GM20431 (cell line): ENCODE measurements at regions not wholly inside any gene's neighbourhood (a gene's known extent, or its start where the extent isn't known, plus 50 kb on each side); places are given as distances from the start of the nearest gene placed in this dataset.

Experiments
- in situ Hi-C: fragments of 300-500 bp; cut with MseI, MboI; formaldehyde crosslinking; loops from one replicate; pipeline ENCODE4 v1.15.0; 2020; ENCODE audit warnings: low sequenced_read_pairs; ENCODE audit not compliant: unreplicated experiment

DNA sequence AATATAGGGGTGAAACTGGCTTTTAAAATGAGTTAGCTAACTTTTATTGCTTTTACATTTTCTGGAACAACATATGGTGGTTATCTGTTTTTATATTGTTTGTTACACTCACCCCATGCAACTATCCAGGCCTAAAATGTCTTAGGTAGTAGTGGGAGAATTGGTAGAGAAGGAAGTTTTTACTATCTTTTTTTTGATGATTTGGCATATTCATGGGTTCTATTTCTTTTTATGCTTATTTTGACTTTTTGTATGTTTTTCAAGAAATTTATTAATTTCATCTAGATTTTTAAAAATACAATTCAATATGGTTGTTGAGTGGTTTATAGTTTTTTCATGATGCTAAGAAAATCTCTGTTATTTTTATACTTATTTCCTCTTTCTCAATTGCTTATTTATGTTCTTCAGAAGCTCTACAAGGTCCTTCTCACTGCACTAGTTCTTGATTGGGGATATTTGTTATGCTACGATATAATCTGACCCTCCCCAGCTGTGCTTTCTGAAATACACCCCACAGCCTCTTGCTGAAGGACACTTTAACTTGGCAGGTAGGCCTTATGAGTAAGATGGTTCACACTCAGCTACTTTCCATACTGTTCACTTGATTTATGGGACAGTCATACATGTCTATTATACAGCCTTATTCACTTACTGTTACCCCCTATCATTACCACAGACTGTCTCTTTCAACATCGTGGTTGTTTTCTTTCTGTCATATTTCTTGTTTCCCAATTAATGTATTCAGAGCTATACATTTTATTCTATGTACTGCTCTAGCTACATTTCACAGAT lies 431.2 kb downstream of the METTL15 start:
- in situ Hi-C loops: loop anchor here (25.0 kb wide), 1 partner anchor 852 kb away; no protein-coding TSS in a partner anchor

DNA sequence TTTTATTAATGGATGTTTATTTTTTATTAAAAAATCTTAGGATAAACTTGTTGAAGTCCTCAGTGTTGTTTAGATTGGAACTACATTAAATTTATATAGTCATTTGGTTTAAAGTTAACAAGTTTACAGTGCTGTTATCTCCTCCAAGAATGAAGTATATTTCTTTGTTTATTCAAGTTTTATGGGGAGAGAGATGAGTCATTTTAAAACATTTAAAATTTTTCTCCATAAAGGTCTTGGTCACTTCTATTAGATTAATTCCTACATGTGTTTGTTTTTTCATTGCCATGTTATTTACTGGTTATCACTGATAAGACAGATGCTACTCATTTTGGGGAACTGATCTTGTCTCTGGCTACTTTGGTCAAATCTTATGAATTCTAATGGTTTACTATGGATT lies 429.6 kb downstream of the METTL15 start:
- in situ Hi-C loops: loop anchor here (25.0 kb wide), 1 partner anchor 851 kb away; no protein-coding TSS in a partner anchor

DNA sequence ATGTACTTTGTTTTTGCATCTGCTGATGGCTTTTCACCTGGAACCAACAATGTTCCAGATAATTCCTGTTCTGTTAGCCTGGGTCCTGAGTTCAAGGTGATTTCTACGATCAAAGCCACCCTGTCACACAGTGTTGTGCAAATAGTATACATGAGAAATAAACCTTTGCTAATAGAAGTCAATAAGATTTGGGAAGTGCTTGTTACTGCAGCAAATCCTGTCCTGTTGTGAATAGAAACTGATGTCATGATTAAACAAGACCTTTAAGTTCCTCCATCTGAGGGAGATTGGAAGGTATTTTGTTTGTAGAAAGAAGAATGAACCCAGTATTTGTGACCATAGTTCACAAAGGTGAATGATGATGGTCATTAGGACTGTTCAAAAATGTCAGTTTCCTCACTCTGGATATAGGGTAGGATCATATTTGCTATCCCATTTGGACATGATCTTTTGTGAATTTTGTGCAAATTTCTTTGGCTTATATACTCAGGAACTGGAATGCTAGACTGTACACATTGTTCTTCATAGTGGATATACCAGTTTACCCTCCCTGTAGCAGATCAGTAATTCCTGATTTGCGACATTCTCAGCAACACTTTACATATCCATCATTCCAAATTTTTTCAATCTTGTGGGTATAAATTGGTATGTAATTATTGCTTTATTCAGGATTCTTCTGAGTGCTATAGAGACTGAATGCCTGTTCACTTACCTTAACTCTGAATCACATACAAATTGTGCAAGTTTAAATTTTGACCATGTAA lies 428.5 kb downstream of the METTL15 start:
- in situ Hi-C loops: loop anchor here (25.0 kb wide), 1 partner anchor 849 kb away; no protein-coding TSS in a partner anchor

DNA sequence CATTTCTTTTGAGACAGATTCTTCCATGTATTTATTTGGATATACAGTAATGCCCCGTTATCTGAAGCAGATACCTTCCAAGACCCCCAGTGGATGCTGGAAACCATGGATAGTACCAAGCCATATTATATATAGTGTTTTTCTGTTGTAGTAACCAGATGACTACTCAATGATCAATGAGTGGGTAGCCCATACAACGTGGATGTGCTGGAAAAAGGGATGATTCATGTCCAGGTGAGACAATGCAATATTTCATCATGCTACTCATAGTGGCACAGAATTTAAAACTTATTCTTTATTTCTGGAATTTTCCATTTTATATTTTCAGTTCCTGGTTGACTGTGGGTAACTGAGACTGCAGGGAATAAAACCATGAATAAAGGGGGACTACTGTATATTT lies 427.5 kb downstream of the METTL15 start:
- in situ Hi-C loops: loop anchor here (25.0 kb wide), 1 partner anchor 848 kb away; no protein-coding TSS in a partner anchor

DNA sequence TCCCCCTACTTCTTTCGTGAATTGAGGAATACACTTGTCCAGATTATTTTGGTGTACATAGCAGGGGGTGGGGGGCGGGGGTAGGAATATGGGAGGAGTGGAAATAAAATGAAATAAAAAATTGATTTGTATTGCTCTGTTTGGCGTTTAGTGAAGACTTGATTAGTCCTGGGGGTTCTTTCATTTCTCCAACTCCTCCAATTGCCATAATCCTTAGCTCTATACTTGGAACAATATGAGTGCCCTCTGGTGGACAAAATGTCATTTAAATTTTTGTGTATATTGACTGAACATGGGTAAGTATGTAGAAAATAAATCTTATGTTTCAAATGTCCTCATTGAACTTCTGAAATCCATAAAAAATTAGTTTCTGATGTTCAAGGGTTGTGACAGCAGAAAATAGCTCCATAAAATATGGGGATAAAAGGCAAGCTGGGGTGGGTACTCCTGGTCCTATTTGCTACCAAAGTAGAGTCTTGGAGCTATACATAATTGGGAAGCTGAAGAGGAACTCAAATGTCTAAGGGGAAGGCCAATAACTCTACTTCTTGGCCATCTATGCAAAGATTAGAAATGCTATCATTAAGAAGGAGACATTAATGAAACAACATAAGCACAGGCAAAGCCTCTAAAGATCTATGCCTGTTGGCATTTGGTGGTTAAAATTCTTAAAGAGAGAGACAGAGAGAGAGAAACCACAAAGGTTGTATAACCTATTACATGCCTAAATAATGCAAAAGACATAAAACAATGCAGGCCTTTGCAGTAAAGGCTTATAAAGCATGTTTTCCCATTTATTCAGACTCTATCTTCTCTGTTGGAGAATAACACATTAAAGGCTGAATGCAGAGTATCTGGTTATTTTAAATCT lies 421.6 kb downstream of the METTL15 start:
- in situ Hi-C loops: loop anchor here (25.0 kb wide), 1 partner anchor 842 kb away; no protein-coding TSS in a partner anchor

DNA sequence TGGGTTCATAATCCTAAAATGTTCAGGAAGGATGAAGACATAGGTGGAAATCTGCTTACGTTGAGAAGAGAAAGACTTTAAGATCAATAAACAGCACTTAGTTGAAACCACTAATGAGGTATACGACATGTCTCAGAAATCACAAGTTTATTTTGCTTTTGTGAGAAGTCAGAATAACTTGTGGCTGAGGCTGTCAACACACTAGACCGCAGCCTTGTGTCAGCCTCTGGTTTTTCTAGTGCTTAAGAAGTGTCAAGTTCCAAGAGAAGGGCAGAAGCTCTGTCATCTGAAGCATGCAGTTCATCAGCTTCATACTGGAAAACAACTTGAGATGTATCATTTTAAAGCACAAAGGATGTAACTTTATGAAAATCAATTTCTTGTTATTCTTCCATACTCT lies 420.9 kb downstream of the METTL15 start:
- in situ Hi-C loops: loop anchor here (25.0 kb wide), 1 partner anchor 842 kb away; no protein-coding TSS in a partner anchor

DNA sequence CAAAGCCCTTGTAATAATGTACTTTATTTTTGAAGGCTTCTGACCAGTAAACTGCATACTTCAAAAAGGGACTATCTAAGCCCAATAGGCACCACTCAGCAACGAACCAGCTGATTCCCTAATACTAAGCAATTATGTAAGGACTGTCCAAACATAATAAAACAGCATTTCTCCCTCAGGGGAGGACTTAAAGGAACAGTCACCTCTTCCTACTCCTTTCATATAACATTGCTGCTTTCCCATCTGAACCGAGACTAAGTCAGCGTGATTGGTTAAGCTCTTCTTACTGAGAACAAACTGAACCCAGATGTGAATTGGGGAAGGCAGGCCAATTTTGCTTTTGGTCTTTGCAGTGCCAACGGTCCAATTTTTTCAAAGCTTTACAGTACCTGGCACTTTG lies 420.0 kb downstream of the METTL15 start:
- in situ Hi-C loops: loop anchor here (25.0 kb wide), 1 partner anchor 841 kb away; no protein-coding TSS in a partner anchor

DNA sequence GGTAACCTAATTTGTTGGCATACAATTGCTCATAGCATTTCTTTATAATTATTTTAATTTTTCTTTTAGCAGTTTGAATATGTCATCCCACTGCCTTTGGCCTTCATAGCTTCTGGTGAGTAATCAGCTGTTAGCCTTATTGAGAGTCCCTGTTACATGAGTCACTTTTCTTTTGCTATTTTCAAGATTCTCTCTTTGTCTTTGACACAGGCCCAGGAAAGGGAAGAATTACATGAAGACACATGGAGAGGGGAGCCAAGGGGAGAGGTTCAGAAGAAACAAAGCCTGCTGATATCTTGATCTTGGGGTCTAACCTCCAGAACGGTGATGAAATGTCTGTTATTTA lies 418.2 kb downstream of the METTL15 start:
- in situ Hi-C loops: loop anchor here (25.0 kb wide), 1 partner anchor 839 kb away; no protein-coding TSS in a partner anchor

DNA sequence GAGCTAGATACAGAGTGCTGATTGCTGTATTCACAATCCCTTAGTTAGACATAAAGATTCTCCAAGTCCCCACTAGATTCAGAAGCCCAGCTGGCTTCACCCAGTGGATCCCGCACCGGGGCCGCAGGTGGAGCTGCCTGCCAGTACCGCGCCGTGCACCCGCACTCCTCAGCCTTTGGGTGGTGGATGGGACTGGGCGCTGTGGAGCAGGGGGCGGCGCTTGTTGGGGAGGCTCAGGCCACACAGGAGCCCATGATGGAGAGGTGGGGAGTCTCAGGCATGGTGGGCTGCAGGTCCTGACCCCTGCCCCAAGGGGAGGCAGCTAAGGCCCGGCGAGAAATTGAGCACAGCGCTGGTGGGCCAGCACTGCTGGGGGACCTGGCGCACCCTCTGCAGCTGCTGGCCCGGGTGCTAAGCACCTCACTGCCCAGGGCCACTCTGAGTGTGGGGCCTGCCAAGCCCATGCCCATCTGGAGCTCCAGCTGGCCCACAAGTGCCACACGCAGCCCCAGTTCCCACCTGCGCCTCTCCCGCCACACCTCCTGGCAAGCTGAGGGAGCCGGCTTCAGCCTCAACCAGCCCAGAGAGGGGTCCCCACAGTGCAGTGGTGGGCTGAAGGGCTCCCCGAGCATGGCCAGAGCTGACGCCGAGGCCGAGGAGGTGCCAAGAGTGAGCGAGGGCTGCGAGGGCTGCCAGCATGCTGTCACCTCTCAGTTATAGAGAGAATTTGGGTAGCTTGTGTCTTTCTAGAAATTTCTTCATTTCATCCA lies 417.6 kb downstream of the METTL15 start:
- in situ Hi-C loops: loop anchor here (25.0 kb wide), 1 partner anchor 839 kb away; no protein-coding TSS in a partner anchor

DNA sequence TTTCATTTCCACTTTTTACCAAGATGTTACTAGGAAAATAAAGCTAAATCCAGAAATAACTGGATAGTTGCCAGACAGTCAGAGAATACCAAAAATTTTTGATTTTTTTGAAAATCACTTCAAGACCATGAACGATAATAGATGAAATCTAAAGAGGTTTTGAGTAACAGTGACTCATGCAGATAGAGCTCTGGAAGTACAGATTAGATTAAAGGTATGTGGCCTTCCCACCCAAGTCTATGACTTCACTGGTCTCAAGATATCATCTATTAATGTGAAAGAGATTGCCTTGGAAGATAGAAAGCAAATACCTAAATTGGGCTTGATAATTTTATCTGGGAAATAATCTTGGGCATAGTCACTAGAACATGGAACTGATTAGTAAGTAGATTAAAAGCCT lies 415.9 kb downstream of the METTL15 start:
- in situ Hi-C loops: no loop called here

DNA sequence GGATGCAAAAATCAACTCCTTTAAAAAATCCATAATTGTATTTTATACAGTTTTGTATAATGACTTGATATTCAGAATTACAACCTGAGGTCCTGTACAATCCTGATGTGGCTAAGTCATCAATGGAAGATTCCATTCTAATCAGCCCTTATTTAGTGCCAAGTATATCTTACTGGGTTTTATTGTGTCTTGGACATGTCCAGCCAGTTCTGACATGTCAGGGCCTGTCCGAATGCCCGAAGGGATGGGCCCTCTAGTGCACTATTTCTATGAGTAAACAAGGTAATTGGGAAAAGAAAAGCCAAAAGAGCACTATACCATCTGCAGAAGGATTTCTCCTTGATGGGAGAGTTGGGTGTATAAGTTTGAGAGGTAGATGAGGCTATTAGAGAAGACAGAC lies 412.9 kb downstream of the METTL15 start:
- in situ Hi-C loops: no loop called here

DNA sequence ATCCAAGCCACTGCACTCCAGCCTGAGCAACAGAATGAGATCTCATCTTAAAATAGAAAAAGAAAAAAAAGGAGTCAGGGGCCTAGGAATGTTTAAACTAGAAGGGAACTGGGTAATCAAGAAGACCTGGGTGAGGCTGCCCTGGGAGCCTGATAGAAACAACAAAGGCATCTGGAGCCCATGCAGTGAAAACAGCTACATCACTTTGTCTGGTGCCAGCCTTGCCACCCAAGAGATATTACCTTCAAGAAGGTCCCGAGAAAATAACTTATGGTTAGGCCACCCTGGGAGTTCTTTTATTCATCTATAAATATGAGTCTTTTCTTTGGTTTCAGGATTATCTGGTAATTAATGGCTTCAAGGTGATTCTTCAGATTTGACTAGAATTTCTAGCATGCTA lies 412.1 kb downstream of the METTL15 start:
- in situ Hi-C loops: no loop called here

DNA sequence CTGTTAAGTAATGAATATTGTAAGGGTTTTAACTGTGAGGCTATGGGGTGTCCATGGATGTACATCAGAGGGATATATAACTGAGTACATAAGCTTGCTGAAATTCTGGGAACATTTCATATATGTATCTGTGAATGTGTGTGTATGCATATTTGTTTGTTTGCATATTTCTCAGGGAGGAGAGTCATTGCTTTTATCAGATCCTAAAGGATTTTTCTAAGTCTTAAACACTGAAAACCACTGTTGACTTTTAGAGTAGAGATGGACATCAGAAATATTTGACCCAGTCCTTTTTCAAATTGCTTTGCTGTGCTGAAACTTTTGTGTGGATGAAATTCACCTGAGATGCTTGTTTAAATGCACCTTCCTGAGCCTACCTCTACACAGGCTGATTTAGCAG lies 410.6 kb downstream of the METTL15 start:
- in situ Hi-C loops: no loop called here

DNA sequence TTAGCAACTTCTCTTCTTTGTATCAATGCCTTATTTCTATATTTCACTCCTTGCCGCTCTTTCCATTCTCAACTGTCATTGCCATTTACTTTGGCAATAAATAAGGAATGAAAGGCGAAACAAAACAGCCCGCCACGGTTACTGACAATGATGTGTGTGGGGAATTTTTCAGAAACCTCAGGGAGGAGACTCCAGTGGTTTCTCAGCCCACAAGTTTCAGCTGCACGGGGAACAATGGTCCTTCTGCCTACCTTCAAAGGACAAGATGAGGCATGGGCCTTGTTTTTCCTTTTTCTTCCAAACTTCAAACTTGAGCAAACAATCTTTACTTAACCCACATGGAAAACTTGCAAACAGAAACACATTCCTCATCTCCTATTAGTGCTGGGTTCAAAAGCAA lies 409.4 kb downstream of the METTL15 start:
- in situ Hi-C loops: no loop called here

DNA sequence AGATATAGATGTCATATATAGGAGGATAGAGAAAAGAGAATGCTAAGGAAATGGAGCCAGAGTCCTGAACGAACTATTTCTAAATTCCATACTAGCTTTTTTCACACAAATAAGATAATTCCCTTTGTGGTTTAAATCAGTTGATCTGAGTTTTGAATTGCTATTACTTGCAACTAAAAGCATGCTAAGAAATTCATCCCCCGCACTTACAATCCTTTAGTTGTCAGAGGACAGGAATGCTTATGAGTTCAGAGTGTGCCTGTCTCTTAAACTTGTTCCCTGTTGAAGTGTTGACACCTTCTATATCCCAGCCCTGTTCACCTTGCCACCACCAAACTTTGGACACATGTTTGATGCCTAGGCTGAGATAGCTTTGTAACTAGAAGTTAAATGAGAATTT lies 406.2 kb downstream of the METTL15 start:
- in situ Hi-C loops: no loop called here

DNA sequence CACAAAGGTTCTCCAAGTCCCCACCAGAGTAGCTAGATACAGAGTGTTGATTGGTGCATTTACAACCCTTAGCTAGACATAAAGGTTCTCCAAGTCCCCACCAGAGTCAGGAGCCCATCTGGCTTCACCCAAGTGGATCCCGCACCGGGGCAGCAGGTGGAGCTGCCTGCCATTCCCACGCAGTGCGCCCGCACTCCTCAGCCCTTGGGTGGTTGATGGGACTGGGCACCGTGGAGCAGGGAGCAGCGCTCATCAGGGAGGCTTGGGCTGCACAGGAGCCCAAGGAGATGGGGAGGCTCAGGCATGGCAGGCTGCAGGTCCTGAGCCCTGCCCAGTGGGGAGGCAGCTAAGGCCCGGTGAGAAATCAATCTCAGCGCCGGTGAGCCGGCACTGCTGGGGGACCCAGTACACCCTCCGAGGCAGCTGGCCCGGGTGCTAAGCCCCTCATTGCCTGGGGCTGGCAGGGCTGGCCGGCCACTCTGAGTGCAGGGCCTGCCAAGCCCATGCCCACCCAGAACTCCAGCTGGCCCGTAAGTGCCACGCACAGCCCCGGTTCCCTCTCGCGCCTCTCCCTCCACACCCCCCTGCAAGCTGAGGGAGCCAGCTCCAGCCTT lies 404.1 kb downstream of the METTL15 start:
- in situ Hi-C loops: no loop called here

DNA sequence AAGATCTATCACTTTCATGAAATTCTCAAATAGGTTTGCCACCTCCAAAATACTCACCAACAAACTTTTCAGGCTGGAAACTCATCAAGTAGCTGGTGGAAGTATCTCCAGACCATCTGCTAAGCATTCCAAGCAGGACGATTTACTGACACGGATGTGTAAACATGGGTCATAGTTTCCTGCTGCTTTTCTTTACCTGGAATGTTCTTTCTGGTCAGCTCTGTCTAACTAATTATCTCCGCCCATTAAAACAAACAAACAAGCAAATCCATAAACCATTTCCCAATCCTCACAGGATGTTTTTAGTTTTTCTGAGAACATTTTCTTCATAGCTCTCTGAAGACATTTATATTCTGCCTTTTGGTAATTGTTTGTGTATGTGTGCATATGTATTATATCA lies 397.0 kb downstream of the METTL15 start:
- in situ Hi-C loops: no loop called here

DNA sequence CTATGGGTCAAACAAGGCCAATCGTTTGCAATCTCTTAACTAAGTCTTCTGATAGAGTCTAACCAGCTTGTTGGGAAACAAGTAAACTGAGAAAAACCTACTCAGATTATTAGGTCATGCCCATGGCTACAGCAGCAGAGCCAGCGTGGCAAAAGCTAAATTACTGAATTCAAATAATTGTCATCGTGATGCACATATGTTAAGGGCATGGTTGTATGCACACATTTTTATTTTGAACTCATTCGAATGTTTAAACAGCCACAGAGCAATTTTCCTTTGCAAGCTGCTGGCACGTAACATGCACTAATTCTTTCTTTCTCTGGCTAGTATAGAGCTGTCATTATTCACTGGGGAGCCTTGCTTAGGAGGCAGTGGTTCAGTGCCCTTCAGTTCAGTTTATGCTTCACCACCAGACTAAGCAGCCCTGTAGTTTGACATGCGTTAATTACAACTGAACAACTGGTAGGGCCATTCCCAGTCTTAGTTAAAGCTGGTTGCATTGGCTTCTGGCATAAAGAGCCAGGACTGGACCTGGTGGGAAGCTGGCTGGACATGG lies 396.4 kb downstream of the METTL15 start:
- in situ Hi-C loops: no loop called here

DNA sequence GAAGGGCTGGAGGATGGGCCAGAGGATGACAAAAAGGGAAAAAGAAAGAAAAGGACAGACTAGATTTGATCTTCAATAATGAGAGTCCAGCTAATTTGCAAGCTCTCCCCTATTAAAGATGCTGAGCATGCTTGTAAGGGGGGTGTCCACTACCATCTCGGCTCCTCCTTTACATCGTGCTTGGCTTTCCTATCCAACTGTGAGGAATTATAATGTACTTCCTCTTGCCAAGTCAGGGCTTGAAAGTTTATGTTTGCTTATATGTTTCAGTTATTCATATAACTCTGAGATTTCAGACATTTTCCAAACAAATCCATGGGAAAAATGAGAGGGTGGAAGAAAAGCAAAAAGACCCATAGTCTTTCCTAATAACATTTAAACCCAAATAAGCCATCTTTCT lies 387.1 kb downstream of the METTL15 start:
- in situ Hi-C loops: no loop called here
